ENCODE measurements at regions not wholly inside any gene's neighbourhood (a gene's known extent, or its start where the extent isn't known, plus 50 kb on each side); places are given as distances from the start of the nearest gene placed in this dataset.

GRCh38 chr1:221926441-221926840, 184.6 kb upstream of the DUSP10 start:
- H3K27ac ChIP-seq (ENCODE audit: low read depth, low read length) = no peak overlapping the region
- no peak overlapping the region for H3K4me2 ChIP-seq (ENCODE audit: insufficient read depth in 1 of 2, low read depth in 2 of 2, low read length in 2 of 2)
- H2AK5ac ChIP-seq (ENCODE audit: low read depth, low read length) = no peak overlapping the region
- 92% methylated on average over 4 of the region's 4 CpGs; no CpG with 5 or more reads in 1 of the 2 experiments for WGBS, 2 experiments (ENCODE audit: extremely low coverage in 1 of 2, insufficient coverage in 1 of 2, insufficient read length in 1 of 2, insufficient replicate concordance in 2 of 2, low coverage in 1 of 2, low lambda C conversion rate in 2 of 2, missing lambda C conversion rate in 1 of 2)
- FAIRE-seq = no peak
- H4K20me1 ChIP-seq (replicated peaks in 1 of 2; ENCODE audit: control insufficient read depth in 1 of 2, insufficient read depth in 2 of 2, low read length in 2 of 2) = no peaks in the 10 kb centered on the region
- no peak overlapping the region for H3K4me3 ChIP-seq (ENCODE audit: extremely low read depth in 1 of 4, insufficient read depth in 2 of 4, low read depth in 3 of 4, low read length in 4 of 4)
- H4K5ac ChIP-seq (ENCODE audit: insufficient read length, low read depth, low read length) = no peak overlapping the region
- no peak overlapping the region for H2BK5ac ChIP-seq (ENCODE audit: low read depth, low read length)
- H3K79me2 ChIP-seq (ENCODE audit: control insufficient read depth in 1 of 2, insufficient read depth in 2 of 2, low read length in 2 of 2) = no peaks in the 10 kb centered on the region
- H3K18ac ChIP-seq (ENCODE audit: extremely low read depth, low read length) = no peak overlapping the region
- POLR2A ChIA-PET (ENCODE audit: partially characterized antibody) = interaction anchor here (0.6 kb wide), 1 partner anchor 525 kb away, joined by 4 read pairs; no protein-coding TSS in a partner anchor
- no peak overlapping the region for H2BK20ac ChIP-seq (ENCODE audit: low read length)
- H4K91ac ChIP-seq (replicated peaks; ENCODE audit: insufficient read length, low read length) = no peak overlapping the region
- no peak for DNase-seq (ENCODE audit: low read depth in 1 of 2, low spot score in 2 of 2)
- H3K9me3 ChIP-seq (ENCODE audit: insufficient read depth in 2 of 2, low read depth in 1 of 2, low read length in 1 of 2) = no peaks in the 10 kb centered on the region
- H2BK120ac ChIP-seq (replicated peaks; ENCODE audit: low read depth, low read length) = no peak overlapping the region
- H3K36me3 ChIP-seq (ENCODE audit: control insufficient read depth in 2 of 4, insufficient read depth in 4 of 4, low read length in 3 of 4) = no peaks in the 10 kb centered on the region
- H3K4ac ChIP-seq (replicated peaks; ENCODE audit: insufficient read length, low read depth, low read length) = no peak overlapping the region
- no peak overlapping the region for H2BK15ac ChIP-seq (ENCODE audit: low read length)
- no peaks in the 10 kb centered on the region for H3K79me1 ChIP-seq (ENCODE audit: low read depth, low read length)
- CTCF ChIA-PET (ENCODE audit: partially characterized antibody) = interaction anchor here (0.6 to 0.8 kb wide), 2 partner anchors 19 to 180 kb away, joined by 3 read pairs; no protein-coding TSS in a partner anchor
- H3K23me2 ChIP-seq (ENCODE audit: low read depth, low read length) = no peaks in the 10 kb centered on the region
- H3K4me1 ChIP-seq (replicated peaks in 1 of 4; ENCODE audit: control insufficient read depth in 3 of 4, insufficient read depth in 4 of 4, low read length in 3 of 4) = no peaks in the 10 kb centered on the region
- no peak overlapping the region for H3K23ac ChIP-seq (ENCODE audit: insufficient read length)
- no peak overlapping the region for H3K9ac ChIP-seq (replicated peaks in 1 of 4; ENCODE audit: extremely low read depth in 1 of 4, low read depth in 3 of 4, low read length in 3 of 4)
- H2BK12ac ChIP-seq (ENCODE audit: low read depth, low read length) = no peak overlapping the region
- H4K8ac ChIP-seq (ENCODE audit: extremely low read depth, insufficient read depth, low read length) = no peak overlapping the region
- H3K14ac ChIP-seq (ENCODE audit: insufficient read length) = no peak overlapping the region
- H3K27me3 ChIP-seq (replicated peaks in 1 of 4; ENCODE audit: control insufficient read depth in 3 of 4, extremely low read depth in 1 of 4, insufficient read depth in 3 of 4, low read length in 3 of 4) = no peaks in the 10 kb centered on the region
- H3K56ac ChIP-seq (replicated peaks; ENCODE audit: insufficient read length, low read depth, low read length) = no peak overlapping the region
- peak overlapping the region; percentile 40; the same call in 1 of the 2 replicates for H2AFZ ChIP-seq (ENCODE audit: low read length)
- TF ChIP-seq RBBP5 (IDR thresholded peaks at IDR 0.05; ENCODE audit: borderline replicate concordance, low read depth, low read length) = no peak
- no peak for TF ChIP-seq CTCF (IDR thresholded peaks at IDR 0.05; ENCODE audit: control extremely low read depth in 1 of 3, insufficient read depth in 1 of 3, low read depth in 1 of 3, low read length in 3 of 3)
- no peak for TF ChIP-seq RFX5 (IDR thresholded peaks at IDR 0.05; ENCODE audit: borderline replicate concordance, low read depth, low read length)
- TF ChIP-seq RNF2 (IDR thresholded peaks at IDR 0.05; ENCODE audit: borderline replicate concordance, low read depth, low read length, missing control alignments, poor library complexity, severe bottlenecking) = no peak
- no peak for TF ChIP-seq JUND (IDR thresholded peaks at IDR 0.05; ENCODE audit: low read length)
- no peak for TF ChIP-seq TAF7 (optimal IDR thresholded peaks at IDR 0.05; ENCODE audit: borderline replicate concordance, low read depth, low read length)
- no peak for TF ChIP-seq ATF2 (IDR thresholded peaks at IDR 0.05; ENCODE audit: low read length)
- TF ChIP-seq HDAC2 (IDR thresholded peaks at IDR 0.05; ENCODE audit: borderline replicate concordance in 1 of 2, low read depth in 2 of 2, low read length in 2 of 2) = no peak

Measured in H1 (cell line).